ENCODE measurements at regions not wholly inside any gene's neighbourhood (a gene's known extent, or its start where the extent isn't known, plus 50 kb on each side); places are given as distances from the start of the nearest gene placed in this dataset.

GRCh38 chr16:77564791-77565390 is 130.1 kb upstream of the ADAMTS18 start:
- no peak for TF ChIP-seq CTCF (IDR thresholded peaks at IDR 0.05; ENCODE audit: extremely low read depth in 1 of 2, insufficient read depth in 1 of 2, low read depth in 1 of 2, low read length in 2 of 2)
- no peak for TF ChIP-seq POLR2AphosphoS5 (IDR thresholded peaks at IDR 0.05; ENCODE audit: insufficient read depth, low read depth, low read length)
- TF ChIP-seq POLR2A (IDR thresholded peaks at IDR 0.05; ENCODE audit: low read depth, low read length), result no peak
- TF ChIP-seq, protein P1, sequence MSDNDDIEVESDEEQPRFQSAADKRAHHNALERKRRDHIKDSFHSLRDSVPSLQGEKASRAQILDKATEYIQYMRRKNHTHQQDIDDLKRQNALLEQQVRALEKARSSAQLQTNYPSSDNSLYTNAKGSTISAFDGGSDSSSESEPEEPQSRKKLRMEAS (IDR thresholded peaks at IDR 0.05; ENCODE audit: insufficient read depth, insufficient read length), result no peak

Data from endothelial cell of umbilical vein (primary cell).